Left colon (tissue), 2 donors: ENCODE measurements at regions not wholly inside any gene's neighbourhood (a gene's known extent, or its start where the extent isn't known, plus 50 kb on each side); places are given as distances from the start of the nearest gene placed in this dataset.

ENCODE experiments used
- ATAC-seq: fragments of 200-7000 bp; cut with Tn5 transposase; one replicate; pipeline ENCODE4 v1.9.1; 2020; ENCODE audit warnings: mild to moderate bottlenecking, moderate library complexity
- DNase-seq, 2 donors: peaks; one replicate each; pipeline ENCODE4 v3.0.0-alpha.2; 2020
- intact Hi-C, 2 donors: fragments of 100-400 bp; cut with DNase I in 1 of 2; cut with micrococcal nuclease in 1 of 2; formaldehyde crosslinking; loops; one replicate each; pipeline versions ENCODE4 v1.11.2 to v1.14.0; 2022; cut with DNase I, micrococcal nuclease
- donor health status: DM: no; HTN: no; CAD: no.
- donor health status: DM: yes; HTN: yes; CAD: no.

DNA sequence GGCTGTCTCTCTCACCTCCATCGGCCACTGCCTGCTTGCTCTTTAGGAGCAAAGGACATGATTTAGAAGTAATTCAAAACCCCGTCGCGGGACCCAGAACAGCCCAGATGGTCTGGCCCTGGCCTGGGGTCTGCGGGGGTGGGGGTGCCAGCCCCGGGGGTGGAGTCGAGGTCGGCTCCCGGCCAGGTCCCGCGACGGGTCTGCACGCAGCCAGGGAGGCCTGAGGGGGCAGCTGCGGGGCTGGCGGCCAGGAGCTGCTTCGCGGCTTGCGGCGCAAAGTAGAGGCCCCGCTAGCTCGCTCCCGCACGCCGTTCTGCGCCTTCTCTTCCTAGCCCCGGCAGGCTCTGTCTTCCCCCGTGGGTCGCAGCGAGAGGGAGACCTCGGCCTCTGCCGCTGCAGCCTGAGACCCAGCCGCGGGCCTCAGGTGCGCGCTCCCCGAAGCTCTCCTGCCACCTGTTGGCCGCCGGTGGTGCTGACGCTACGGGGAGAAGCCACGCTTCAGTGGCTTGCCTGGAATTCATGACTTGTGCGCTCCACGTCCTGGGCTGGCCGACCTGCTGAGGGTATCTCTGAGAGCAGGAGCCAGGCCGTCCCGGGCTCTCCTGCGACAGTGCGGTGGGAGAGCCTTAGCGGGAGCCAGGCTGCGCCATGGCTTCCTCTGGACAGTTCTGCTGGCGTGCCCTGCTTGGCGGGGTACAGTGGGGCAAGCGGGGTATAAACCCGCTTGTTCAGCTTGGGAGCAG, 157.2 kb upstream of the PITX1 start:
- ATAC-seq (peak; percentile 99), DNase-seq (peak; percentile 59 to 82)
- intact Hi-C loops: loop anchor here in 1 of 2 donors (5.0 kb wide), 1 partner anchor 159 kb away; the partner anchor contains the start of gene PITX1

DNA sequence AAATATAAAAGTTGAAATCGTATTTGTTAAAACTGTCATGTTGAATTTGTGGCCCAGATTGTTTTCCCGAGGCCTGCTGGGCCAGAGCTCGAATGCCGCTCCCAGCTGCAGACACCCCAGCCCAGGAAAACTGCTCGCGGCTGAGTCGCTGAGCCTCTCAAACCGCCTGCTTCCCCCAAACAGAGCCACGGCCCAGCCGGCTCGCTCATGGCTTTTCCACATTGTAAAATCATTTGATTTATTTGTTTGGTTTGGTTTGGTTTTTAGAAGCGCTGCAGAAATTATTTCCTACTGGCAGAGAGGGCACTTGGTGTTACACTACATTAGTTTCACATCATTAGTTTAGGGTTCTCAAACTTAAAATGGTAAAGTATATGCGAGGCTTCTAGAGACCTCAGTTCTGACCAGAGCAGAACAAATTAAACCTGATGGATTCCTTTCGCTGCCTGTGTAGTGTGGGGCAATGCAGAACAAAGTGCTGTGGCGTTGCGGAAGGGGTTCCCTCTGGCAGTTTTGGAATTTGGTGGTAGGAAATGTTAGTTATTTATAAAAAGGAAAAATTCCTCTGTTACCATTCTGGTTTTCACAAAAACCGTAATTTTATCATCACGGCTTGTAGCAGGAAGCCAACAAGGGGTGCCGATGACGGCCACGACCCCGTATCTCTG, 156.5 kb upstream of the PITX1 start:
- DNase-seq (no peak), ATAC-seq (peak; percentile 22)
- intact Hi-C loops: loop anchor here in 1 of 2 donors (5.0 kb wide), 1 partner anchor 158 kb away; the partner anchor contains the start of gene PITX1

DNA sequence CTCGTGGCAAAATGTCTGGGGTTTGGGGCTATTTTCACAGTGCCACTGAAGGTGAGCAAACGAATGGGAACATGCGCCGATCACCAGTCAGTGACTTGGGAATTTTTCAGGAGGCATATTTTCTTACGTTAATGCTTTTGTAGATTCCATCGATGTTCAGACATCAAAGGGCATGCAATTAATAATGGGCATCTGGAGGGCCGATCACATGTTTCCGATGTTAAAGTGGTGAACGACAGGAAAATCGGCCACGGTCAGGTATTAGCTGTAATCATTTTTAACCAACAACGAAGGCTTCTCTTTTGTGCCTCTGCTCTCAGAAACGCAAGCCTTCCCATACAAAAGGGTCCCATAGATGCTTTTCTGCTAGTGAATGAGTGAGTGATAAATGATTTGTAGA, 155.0 kb upstream of the PITX1 start:
- no peak for DNase-seq
- ATAC-seq: no peak
- intact Hi-C loops: loop anchor here in 1 of 2 donors (5.0 kb wide), 1 partner anchor 157 kb away; the partner anchor contains the start of gene PITX1

DNA sequence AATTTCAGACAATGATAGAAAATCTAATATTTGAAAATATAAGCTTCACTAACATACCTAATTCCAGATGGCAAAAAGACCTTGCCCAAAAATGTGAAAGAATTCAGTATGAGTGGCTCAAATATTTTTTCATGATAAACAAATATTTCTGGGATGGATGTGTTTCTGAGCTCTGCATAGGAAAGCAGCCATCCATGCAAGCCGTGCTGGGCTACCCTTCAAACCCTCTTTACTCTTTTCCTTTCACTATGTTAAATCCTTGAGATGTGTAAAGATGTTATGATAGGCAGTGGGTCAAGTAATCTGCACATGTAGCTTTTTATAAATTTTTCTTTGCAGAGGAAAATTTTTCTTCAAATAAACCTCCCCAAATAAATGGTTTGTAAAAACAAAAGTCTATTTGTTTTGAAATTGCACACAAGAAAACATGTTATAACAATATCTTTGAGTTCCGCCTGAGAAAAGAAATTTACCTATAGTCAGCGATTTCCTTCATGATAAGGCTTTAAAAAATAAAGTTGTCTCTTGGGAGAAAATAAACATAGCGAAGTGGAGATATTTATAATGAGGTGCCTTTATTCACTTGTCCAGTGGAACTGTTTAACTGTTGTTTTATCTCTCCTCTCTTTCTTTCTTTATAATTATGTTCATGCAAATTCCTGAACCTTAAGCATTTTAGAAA, 154.3 kb upstream of the PITX1 start:
- intact Hi-C loops: loop anchor here in 1 of 2 donors (5.0 kb wide), 1 partner anchor 156 kb away; the partner anchor contains the start of gene PITX1
- DNase-seq (no peak), ATAC-seq (no peak)

DNA sequence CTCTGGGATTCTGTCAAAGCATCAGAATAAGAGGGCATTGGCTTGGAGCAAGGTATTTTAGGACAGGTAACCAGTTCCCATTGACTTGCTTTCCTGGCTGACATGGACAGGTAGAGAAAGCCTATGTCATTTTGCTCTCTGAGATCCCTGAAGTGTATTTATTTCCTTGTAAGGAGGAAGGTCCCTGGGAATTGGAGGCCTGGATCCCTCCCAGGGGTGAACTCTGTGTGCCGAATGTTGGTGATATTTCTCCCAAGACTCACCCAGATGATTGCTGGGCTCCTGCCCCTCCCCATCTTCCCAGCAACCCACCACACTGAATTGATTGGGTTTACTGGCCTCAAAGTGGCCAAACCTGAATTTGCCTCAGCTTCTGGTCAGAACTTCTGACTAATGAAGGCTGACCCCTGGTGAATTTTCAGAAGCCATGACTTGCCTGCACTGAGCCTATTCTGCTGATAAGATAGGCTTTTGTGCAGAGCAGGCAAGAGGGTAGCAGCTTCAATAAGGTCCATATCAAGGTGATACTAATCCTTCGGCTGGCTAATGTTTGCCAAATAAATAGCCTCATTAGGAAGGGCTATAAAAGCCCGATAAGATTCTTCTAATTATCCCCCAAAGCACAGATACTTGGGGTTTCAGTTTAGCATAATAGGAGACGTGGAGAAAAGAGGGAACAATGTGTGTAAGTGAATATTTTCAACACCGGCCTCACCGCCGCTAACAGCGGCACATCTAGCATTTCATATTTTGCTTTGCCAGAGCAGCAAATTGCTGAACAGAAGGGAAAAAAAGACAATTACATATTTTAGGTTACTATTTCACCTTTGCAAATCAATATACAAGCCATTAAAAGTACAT, 152.9 kb upstream of the PITX1 start:
- intact Hi-C loops: loop anchor here in 1 of 2 donors (5.0 kb wide), 1 partner anchor 155 kb away; the partner anchor contains the start of gene PITX1
- no peak for ATAC-seq
- DNase-seq: no peak

DNA sequence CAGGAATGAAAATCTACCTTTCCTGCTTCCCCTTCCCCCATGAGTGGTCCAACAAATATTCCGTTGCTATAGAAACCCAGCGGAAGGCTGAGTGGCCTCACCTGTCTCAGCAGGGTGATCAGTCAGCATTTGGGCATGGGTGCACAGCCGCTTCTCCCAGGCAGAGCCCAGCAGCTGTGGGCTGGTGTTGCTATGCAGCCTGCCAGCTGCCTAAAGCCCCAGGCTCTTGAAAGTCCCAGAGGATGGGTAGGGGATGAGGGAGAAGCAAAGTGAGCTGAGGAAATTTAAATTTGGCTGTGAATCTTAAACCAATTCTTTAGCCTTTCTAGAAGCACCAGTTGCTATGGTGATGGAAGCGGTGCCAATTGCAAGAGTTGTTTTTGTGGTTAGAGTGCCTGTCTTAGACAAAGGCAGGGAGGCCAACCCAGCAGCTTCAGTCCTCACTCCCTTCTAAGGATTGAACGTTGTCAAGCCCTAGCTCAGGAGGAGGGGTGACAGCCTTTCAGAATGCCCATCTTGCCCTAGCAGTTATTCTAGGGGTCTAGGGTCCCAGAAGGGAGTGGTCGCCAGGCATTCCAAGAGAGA, 151.5 kb upstream of the PITX1 start:
- no peak for ATAC-seq
- DNase-seq: peak in 1 of 2 donors; percentile 28
- intact Hi-C loops: loop anchor here in 1 of 2 donors (5.0 kb wide), 1 partner anchor 153 kb away; the partner anchor contains the start of gene PITX1

DNA sequence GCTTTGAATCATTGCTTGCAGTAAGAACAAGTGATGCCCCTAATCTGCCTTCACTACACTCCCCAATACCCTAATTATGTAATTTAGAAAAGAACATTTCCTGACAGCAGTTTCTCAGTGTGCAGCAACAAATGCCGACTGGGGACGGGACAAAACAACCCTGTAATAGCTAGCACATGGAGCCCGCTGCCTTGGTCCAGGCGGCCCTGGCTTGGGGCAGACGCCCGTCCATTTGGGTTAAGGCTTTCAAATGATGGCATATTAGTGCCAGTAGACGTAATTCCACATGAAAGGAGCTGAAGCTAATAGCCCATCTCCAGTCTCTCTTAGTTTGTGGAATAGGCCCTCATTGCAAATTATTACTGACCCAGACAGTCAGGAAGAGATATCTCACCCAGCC, 150.6 kb upstream of the PITX1 start:
- ATAC-seq (no peak), DNase-seq (no peak)
- intact Hi-C loops: loop anchor here in 1 of 2 donors (5.0 kb wide), 1 partner anchor 152 kb away; the partner anchor contains the start of gene PITX1

DNA sequence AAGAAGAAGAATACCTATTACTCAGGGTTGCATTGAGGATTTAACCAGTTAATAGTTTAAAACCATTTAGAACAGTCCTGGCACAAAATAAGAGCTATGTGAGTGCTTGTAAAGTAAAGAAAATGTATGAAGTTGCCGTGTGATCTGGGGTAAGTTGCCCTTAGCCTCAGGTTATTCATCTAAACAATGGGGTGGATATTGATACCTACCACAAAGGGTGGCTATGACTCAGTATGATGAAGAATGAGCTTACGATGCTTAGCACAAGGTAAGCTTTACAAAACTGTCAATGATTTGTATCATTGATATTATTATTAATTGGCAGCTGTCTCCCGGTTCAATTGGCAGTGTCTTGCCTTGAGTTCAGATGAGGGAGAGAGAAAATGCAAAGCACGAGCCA, 149.4 kb upstream of the PITX1 start:
- no peak for DNase-seq
- no peak for ATAC-seq
- intact Hi-C loops: no loop called here

DNA sequence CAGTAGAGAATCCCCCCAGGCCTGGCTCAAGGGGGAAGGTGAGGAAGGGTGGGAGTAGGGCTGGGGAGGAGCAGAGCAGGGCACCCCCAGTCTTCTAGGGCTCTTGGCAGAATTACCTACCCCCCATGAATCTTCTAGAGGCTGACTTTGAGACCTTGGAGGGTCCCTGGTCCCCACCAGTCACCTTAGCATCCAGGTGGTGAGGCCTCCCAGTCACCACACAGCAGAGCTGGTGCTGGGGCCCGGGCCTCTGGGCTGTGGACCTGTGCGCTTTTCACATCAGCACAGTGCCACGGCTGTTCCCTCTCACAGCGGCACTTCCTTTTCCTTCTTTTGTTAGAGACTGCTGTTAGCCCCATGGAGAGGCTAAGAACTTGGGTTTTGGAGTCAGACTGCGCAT, 148.6 kb upstream of the PITX1 start:
- ATAC-seq (no peak), DNase-seq (no peak)
- intact Hi-C loops: no loop called here

DNA sequence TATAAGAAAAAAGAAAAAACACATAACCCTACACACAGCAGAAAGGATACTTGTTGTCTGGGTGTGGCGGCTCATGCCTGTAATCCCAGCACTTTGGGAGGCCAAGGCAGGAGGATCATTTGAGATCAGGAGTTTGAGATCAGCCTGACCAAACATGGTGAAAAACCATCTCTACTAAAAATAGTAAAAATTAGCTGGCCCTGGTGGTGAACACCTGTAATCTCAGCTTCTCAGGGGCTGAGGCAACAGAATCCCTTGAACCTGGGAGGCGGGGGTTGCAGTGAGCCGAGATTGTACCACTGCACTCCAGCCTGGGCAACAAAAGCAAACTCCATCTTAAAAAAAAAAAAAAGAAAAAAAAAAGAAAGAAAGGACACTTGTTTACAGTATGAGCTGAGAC, 147.6 kb upstream of the PITX1 start:
- intact Hi-C loops: no loop called here
- ATAC-seq: no peak
- no peak for DNase-seq

DNA sequence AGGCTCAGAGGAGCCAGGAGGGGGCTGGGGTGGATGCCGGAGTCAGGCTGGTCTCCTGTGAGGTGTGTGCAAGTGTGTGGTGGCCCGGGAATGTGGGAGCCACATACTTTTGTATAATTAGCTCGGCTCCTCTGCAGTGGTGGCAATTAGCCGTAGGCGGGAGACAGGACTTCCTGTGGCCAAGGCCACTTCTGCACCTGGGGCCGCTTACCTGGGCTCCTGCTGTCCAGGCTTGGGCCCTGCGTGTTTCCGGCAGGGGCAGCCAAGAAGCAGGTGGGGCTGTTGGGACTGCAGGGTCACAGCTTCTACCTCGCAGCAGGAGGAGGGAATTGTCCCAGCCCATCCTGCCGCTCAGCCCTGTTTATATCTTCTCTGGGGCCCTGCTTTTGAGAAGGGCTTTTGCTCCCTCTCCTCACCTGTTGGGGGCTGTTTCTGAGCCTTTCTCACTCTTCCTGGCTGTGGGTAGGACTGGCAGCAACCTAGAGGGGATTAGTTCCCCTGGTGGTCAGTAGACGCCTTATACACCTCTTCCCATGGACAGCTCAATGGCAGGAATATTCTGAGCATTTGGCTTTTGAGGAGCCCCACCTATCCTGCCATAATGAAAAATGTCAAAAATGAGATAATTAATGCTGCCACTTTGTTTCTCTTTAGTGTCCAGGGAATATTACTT, 145.4 kb upstream of the PITX1 start:
- DNase-seq (no peak), ATAC-seq (no peak)
- intact Hi-C loops: no loop called here

DNA sequence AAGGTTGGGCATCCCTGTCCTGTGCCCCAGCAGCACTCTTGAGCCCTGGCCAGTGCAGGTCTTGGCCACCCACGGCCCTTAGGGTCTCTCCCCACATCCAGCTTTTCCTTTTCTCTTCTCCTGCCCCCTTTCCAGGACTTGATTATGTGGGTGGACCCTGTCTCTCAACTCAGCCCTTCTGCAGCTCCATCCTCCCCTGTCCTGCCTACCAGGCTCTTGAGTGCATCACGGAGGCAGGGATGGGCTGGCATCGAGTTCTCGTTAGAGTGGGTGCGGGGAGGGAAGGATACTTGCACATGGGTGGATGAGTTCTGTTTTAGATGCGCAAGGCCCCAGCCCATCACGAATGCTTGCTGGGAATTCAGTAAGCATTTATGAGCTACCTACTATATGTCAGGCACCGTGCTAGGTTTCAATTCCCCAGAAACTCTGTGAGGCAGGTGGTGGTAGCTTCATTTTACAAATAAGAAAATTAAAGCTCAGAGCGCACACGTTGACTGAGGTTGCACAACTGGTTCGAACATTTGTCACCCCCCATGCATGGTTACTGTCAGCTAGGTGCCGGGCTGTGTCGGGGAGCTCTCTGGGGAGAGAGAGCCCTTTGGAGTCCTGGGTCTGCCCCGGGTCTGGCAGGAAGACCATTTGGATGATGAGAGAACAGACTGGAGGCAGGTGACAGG, 144.6 kb upstream of the PITX1 start:
- ATAC-seq (no peak), DNase-seq (no peak)
- intact Hi-C loops: no loop called here

DNA sequence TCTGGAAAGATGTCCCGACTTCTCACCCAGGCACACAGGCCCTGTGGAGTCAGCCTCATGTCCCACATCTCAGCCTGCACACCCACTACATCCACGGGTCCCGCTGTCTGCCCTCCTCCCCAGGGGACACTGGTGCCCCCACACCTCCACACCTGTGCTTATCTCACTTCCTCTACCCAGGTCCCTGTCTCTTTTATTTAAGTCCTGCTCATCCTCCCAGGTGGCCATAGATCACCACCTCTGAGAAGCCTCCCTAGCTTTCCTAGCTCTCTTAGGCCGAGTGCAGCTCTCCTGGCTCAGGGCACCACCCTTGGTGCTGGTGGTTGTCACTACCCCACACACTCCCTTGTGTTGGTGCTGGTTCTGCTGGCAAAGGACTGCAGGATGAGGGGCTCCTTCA, 143.6 kb upstream of the PITX1 start:
- no peak for DNase-seq
- no peak for ATAC-seq
- intact Hi-C loops: no loop called here

DNA sequence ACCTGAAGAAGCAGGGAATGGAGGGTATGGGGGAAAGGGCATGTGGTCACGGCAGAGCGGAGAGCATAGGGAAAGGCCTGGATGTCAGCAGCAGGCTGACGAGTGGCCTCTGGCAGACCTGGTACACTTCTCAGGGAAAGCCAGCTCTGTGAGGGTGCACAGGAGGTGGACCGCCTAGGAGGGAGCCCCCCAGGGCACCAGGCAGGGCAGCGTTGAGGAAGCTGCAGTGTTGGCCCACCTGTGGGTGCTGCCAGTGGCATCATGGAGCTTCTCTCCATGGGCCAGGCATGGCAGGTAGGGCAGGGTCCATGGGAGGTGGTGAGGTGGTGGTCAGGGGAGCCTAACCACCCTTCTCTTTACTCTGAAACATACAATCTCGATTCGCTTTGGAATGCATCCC, 143.0 kb upstream of the PITX1 start:
- no peak for ATAC-seq
- DNase-seq: no peak
- intact Hi-C loops: no loop called here

DNA sequence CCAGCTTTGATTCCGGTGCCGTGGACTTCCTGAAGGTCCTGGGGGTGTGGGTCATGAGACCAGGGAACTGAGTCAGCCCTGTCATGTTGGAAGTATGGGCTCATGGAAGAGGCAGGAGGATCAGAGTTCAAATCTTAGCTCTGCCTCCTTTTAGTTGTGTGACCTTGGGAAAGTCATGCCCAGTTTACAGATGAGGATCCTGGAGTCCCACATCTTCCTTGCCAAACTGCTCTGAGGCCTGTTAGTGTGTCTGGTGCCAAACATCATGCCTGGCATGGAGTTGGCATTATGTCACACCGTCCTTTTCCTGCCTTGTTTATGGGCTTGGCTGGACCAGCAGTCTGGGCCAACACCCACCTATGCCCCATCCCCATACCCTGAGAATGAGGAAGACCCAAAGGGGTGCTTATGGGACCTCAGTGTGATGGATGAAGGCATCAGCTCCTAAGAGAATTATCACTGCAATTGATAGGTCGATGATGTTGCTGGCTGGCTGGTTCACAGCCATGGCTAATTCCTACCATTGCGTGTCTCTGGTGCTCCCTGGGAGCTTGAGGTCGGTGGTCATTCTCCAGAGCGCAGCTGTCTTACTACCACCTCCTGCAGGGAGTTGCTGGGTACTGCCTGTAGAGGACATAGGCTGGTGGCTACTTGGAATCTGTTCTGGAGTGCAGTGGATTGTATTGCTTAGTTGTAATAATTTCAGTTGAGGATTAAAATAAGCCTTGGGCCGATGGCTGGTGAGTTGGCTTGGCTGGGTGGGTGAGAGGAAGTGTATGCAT, 140.5 kb upstream of the PITX1 start:
- ATAC-seq (no peak), DNase-seq (no peak)
- intact Hi-C loops: no loop called here

DNA sequence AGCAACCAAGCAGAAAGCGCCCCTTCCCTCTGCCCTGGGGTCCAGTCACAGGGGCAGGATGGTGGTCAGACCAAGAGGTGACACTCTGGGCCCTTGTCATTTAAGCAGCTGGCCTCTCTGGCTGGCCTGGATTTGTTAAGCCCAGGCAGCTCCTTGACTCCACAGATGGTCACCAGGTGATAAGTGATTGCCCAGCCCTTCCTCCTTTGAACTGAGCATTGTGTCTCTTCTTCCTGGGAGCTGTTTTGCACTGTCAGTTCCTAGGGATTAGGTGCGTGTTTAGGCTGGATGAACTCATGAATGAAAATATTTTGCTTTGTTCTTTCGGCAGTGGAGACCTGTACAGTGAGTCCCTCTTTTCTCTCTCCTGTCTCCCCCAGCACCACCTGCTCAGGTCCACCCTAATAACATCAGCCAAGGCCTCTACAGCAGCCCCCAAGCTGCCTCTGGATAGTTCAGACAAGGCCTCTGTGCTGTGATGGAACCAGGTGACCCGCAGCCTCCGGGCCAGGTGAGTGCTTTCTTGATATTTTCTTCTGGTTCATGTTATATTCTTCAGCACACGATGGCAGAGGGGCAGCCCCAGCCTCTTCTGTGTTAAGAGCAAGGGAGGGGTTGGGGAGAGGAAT, 139.7 kb upstream of the PITX1 start:
- ATAC-seq: no peak

More for the DNA sequence above, 139.7 kb upstream of the PITX1 start:
- intact Hi-C loops: no loop called here
- DNase-seq: no peak
